ENCODE measurements at regions not wholly inside any gene's neighbourhood (a gene's known extent, or its start where the extent isn't known, plus 50 kb on each side); places are given as distances from the start of the nearest gene placed in this dataset.
"Not testable (repeated sequence)": the region's sequence is repeated elsewhere in the genome, so short reads cannot be mapped to it uniquely, and the experiment has no call there.

DNA sequence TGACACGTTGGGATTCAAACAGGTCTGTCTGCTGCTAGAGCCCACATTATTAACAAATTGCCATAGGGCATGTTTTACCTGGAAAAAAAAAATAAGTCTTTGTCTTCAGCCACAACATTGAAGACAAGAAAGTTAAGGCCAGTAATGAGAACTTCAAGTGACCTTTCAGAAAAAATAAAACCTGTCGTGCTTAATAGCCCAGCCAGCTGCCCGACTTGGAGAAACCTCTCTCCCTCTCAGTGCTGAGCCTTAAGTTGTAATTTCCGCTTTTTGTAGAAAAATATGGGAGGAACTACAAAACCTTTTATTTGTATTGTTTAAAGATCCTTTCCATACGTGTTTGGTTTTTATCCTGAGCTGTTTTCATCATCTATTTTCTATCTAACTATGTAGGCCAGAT lies 454.3 kb upstream of the SLITRK6 start:
- FAIRE-seq; DNase-seq (ENCODE audit: insufficient read length): not testable (repeated sequence)

- FAIRE-seq; DNase-seq (ENCODE audit: insufficient read length): not testable (repeated sequence)
These were observed 456.6 kb upstream of the SLITRK6 start for GRCh38 chr13:86255820-86256219.

DNA sequence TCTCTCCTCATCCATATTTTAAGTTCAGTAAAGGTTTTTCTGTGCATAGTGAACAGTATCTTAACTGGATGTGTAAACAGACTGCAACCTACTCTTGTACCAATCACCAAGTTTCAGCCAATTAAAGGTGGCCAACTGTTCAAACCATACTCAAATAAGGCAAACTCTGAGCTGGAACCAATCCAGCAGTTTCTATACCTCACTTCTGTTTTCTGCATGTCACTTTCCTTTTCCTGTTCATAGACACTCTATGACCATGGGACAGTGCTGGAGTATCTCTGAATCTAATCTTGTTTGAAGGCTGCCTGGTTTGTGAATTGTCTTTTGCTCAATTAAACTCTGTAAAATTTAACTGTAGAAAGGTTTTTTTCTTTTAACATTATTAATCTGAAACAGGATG lies 470.3 kb upstream of the SLITRK6 start:
- no peak for TF ChIP-seq POLR2A (IDR thresholded peaks at IDR 0.05; ENCODE audit: low read depth, low read length)
- TF ChIP-seq POLR2AphosphoS5 (IDR thresholded peaks at IDR 0.05; ENCODE audit: low read depth, low read length): no peak
- TF ChIP-seq TAF1 (IDR thresholded peaks at IDR 0.05; ENCODE audit: borderline replicate concordance, low read depth, low read length): no peak
- FAIRE-seq (no peak), DNase-seq (ENCODE audit: insufficient read length) (no peak)

- TF ChIP-seq POLR2A (IDR thresholded peaks at IDR 0.05; ENCODE audit: low read depth, low read length) (no peak), POLR2AphosphoS5 (IDR thresholded peaks at IDR 0.05; ENCODE audit: low read depth, low read length) (no peak), TAF1 (IDR thresholded peaks at IDR 0.05; ENCODE audit: borderline replicate concordance, low read depth, low read length) (no peak)
- DNase-seq (ENCODE audit: insufficient read length): no peak
- FAIRE-seq: no peak
These were observed 483.2 kb upstream of the SLITRK6 start for GRCh38 chr13:86282442-86282841.

GRCh38 chr13:86283031-86283430 lies 483.8 kb upstream of the SLITRK6 start:
- TF ChIP-seq POLR2A (IDR thresholded peaks at IDR 0.05; ENCODE audit: low read depth, low read length) (no peak), POLR2AphosphoS5 (IDR thresholded peaks at IDR 0.05; ENCODE audit: low read depth, low read length) (no peak), TAF1 (IDR thresholded peaks at IDR 0.05; ENCODE audit: borderline replicate concordance, low read depth, low read length) (no peak)
- DNase-seq (ENCODE audit: insufficient read length): no peak
- no peak for FAIRE-seq

DNA sequence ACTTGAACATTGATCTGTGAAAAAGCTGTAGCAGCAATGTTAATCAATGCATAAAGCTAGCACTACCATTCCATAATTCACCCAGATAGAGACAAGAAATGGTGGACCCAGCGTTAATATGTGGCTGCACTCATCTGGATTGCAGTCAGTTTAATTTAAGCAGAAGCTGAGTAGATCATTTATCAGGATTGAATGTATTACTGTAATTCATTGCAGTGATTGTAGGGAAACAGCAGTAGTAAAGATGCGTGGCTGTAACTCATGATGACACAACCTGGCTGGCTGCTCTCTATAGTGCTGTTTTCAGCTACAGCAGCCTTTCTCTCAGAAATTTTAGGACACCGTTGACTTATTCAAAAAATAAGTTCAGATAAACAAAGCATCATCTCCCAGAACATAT lies 499.5 kb upstream of the SLITRK6 start:
- no peak for DNase-seq (ENCODE audit: insufficient read length)
- FAIRE-seq: no peak
- TF ChIP-seq POLR2A (IDR thresholded peaks at IDR 0.05; ENCODE audit: low read depth, low read length): no peak
- no peak for TF ChIP-seq POLR2AphosphoS5 (IDR thresholded peaks at IDR 0.05; ENCODE audit: low read depth, low read length)
- TF ChIP-seq TAF1 (IDR thresholded peaks at IDR 0.05; ENCODE audit: borderline replicate concordance, low read depth, low read length): no peak

DNA sequence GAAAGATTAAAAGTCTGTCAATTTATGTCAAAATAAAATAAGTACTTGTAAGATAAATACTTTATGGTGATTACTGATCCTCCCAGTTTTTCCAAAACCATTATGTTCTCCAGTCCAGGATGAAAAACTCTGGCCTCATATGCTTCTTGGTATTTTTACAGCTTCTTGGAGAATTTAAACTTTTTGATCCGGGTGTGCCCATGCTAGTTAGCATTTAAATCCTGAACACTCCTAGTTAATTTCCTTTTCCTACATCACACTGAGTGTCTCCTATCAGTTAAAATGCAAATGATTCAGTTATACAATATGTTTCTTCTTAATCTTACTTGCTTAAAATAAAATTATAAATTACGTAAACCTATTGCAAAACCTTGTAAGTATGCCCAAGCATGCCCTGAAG lies 499.9 kb upstream of the SLITRK6 start:
- no peak for TF ChIP-seq TAF1 (IDR thresholded peaks at IDR 0.05; ENCODE audit: borderline replicate concordance, low read depth, low read length)
- DNase-seq (ENCODE audit: insufficient read length) (no peak), FAIRE-seq (no peak)

DNA sequence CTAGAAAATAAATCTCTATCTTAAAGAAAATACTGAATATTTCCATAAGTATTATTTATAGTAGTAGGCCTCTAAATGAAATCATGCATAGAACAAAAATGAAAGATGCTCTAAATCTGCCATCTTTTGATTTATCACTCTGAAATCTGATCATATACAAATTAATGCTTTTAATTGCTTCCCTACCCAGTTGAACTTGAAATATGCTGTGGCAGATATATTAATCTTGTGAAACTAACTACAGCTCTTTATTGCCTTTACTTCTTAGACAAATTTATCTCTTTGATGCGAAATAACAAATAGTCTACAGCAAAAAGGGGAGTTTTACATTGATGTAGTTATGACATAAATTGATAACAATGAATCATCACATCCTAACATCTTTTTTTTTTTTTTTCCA lies 510.7 kb upstream of the SLITRK6 start:
- no peak for TF ChIP-seq TAF1 (IDR thresholded peaks at IDR 0.05; ENCODE audit: borderline replicate concordance, low read depth, low read length)
- TF ChIP-seq POLR2AphosphoS5 (IDR thresholded peaks at IDR 0.05; ENCODE audit: low read depth, low read length): no peak
- no peak for TF ChIP-seq POLR2A (IDR thresholded peaks at IDR 0.05; ENCODE audit: low read depth, low read length)
- FAIRE-seq (no peak), DNase-seq (ENCODE audit: insufficient read length) (no peak)

DNA sequence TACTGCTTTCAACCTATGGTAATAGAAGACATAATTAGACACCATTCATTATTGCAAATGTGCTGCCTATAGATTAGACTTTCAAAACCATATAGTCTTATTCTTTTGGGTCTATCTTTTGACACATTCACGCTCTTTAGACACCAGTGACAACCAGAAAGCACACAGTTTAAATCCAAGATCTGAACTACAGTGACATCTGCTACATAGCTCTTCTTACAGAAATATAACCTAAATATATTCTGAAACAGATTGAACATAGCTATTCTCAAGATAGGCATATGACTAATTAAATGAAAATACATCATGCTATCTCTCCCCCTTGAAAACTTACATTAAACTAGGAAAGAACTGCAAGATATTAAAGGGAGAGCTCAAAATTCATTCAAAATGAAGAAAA lies 514.2 kb upstream of the SLITRK6 start:
- DNase-seq (ENCODE audit: insufficient read length): no peak
- FAIRE-seq: no peak
- TF ChIP-seq POLR2AphosphoS5 (IDR thresholded peaks at IDR 0.05; ENCODE audit: low read depth, low read length) (no peak), TAF1 (IDR thresholded peaks at IDR 0.05; ENCODE audit: borderline replicate concordance, low read depth, low read length) (no peak), POLR2A (IDR thresholded peaks at IDR 0.05; ENCODE audit: low read depth, low read length) (no peak)

GRCh38 chr13:86318450-86318849 lies 519.2 kb upstream of the SLITRK6 start:
- no peak for FAIRE-seq
- TF ChIP-seq POLR2A (IDR thresholded peaks at IDR 0.05; ENCODE audit: low read depth, low read length): no peak
- no peak for TF ChIP-seq TAF1 (IDR thresholded peaks at IDR 0.05; ENCODE audit: borderline replicate concordance, low read depth, low read length)
- DNase-seq (ENCODE audit: insufficient read length): no peak

DNA sequence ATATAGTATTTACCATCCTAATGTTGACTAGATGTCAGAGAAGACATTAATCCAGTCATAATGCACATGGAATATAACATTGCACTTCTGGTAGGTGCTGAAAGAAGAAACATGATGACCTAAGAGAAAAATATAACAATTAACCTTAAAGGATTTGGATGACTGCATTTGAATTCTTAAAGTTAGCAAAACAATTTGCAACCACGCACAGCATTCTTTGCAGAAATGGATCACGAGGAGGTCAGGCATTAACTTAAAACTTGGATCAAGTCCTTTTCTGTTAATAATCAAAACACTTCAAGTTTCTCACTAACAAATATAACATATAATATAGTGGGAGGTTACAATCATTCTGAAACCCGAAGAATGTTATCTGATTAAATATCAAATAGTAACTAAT lies 525.0 kb upstream of the SLITRK6 start:
- no peak for TF ChIP-seq POLR2AphosphoS5 (IDR thresholded peaks at IDR 0.05; ENCODE audit: low read depth, low read length)
- no peak for TF ChIP-seq POLR2A (IDR thresholded peaks at IDR 0.05; ENCODE audit: low read depth, low read length)
- no peak for TF ChIP-seq TAF1 (IDR thresholded peaks at IDR 0.05; ENCODE audit: borderline replicate concordance, low read depth, low read length)
- FAIRE-seq (no peak), DNase-seq (ENCODE audit: insufficient read length) (no peak)

- TF ChIP-seq TAF1 (IDR thresholded peaks at IDR 0.05; ENCODE audit: borderline replicate concordance, low read depth, low read length): no peak
- no peak for TF ChIP-seq POLR2A (IDR thresholded peaks at IDR 0.05; ENCODE audit: low read depth, low read length)
- no peak for TF ChIP-seq POLR2AphosphoS5 (IDR thresholded peaks at IDR 0.05; ENCODE audit: low read depth, low read length)
- DNase-seq (ENCODE audit: insufficient read length): no peak
- no peak for FAIRE-seq
These were observed 556.1 kb upstream of the SLITRK6 start for GRCh38 chr13:86355301-86355700.

GRCh38 chr13:86357106-86357505 lies 557.9 kb upstream of the SLITRK6 start:
- FAIRE-seq (no peak), DNase-seq (ENCODE audit: insufficient read length) (no peak)
- TF ChIP-seq POLR2A (IDR thresholded peaks at IDR 0.05; ENCODE audit: low read depth, low read length): no peak
- TF ChIP-seq POLR2AphosphoS5 (IDR thresholded peaks at IDR 0.05; ENCODE audit: low read depth, low read length): no peak
- no peak for TF ChIP-seq TAF1 (IDR thresholded peaks at IDR 0.05; ENCODE audit: borderline replicate concordance, low read depth, low read length)

DNA sequence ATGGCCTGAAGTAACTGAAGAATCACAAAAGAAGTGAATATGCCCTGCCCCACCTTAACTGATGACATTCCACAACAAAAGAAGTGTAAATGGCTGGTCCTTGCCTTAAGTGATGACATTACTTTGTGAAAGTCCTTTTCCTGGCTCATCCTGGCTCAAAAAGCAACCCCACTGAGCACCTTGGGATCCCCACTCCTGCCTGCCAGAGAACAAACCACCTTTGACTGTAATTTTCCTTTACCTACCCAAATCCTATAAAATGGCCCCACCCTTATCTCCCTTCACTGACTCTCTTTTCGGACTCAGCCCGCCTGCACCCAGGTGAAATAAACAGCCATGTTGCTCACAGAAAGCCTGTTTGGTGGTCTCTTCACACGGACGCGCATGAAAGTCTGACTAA lies 564.5 kb upstream of the SLITRK6 start:
- FAIRE-seq; DNase-seq (ENCODE audit: insufficient read length): not testable (repeated sequence)
